ENCODE measurements at regions not wholly inside any gene's neighbourhood (a gene's known extent, or its start where the extent isn't known, plus 50 kb on each side); places are given as distances from the start of the nearest gene placed in this dataset.

GRCh38 chr14:84237881-84238280, 1292.1 kb upstream of the FLRT2 start:
- TF ChIP-seq CTCF (IDR thresholded peaks at IDR 0.05) (no peak), POLR2A (IDR thresholded peaks at IDR 0.05) (no peak)

All from sigmoid colon (tissue), 3 donors.